ENCODE measurements at regions not wholly inside any gene's neighbourhood (a gene's known extent, or its start where the extent isn't known, plus 50 kb on each side); places are given as distances from the start of the nearest gene placed in this dataset.

DNA sequence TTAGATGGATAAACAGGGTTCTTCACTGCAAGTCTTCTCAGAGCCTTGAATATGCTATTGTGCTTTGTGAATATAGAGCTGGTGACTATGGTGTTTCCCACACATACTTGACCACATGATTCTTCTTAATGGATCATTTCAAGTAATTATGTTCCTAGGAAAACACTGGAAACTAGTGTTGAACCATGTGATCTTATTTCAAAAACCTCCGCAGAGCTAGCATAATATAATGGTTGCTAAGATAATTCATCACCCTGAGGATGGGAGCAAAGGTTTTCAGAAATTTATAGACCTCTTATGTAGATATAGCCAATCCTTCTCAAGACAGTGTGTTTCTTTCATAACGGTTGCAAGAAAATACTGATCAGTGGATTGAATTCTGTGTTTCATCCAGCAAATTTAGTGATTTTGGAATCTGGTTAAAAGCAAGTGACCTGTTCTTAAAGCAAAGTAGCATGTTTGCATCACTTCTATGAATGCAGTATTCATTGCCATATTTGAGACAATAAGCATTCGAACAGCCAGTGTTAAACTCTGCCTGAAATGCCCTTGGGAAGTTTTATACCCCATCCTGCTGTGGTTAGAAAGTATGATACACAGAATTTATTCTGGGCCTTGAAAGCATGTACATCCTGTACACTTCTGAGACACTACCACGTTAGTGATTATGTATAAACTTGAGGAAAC lies 341.0 kb upstream of the E2F7 start:
- no peak for DNase-seq (ENCODE audit: low read depth)

DNA sequence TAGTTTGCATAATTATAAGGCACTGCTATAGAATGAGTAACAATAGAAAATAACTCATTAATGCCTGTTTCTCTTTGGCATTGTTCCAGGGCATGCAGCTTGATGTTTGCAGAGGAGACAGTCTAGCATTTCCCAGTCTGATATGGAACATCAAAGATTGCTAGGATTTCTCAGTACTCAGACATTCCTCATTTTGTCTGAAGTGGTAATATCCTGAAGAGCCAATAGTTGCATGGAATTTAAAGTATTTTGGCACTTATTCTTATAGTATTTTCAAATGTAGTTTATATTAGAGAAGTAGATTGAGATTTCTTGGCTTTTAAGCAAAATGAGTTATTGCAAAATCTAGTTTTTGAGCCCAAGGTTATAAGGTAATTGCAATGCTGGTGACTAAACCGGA lies 337.3 kb upstream of the E2F7 start:
- DNase-seq (ENCODE audit: low read depth), result peak; percentile 25

DNA sequence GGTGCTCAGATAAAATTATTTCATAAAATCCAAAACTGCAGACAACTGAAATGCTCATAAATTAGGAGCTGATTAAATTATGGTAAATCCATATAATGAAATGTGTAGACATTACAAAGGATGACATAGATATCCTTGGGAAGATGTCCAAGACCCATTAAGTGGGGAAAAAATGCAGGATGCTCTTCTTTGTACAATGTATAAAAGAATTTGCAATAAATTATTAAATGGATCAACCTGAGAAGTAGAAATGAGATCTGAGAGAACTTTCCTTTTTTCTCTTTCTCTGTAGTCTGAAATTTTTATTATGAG lies 336.4 kb upstream of the E2F7 start:
- no peak for DNase-seq (ENCODE audit: low read depth)

DNA sequence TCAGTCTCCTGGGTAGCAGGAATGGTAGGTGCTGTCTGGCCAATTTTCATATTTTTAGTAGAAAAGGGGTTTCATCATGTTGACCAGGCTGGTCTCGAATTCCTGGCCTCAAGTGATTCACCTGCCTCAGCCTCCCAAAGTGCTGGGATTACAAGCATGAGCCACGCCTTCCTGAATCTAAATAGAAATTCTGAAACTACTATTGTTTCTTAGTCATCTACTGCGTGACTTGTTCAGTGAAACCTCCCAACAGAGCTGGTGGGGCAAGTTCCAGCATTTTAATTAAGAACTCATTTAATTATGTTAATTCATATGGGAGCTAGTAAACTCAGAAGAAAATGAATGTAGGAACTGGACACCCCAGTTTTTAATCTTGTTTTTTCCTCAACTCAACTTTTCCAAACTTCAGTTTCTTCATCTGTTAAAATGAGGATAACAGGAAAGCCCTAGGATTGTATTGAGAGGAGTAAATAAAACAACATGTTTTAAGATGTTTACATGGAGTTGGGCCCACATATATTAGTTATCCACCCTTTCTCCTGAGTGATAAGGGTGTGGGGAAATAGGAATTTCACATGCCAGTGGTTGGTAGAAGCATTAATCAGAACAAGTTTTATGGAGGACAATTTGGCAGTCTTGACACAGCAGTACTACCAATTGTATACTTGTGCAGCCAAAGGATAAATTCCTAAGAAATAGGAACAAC lies 335.8 kb upstream of the E2F7 start:
- no peak for DNase-seq (ENCODE audit: low read depth)

DNA sequence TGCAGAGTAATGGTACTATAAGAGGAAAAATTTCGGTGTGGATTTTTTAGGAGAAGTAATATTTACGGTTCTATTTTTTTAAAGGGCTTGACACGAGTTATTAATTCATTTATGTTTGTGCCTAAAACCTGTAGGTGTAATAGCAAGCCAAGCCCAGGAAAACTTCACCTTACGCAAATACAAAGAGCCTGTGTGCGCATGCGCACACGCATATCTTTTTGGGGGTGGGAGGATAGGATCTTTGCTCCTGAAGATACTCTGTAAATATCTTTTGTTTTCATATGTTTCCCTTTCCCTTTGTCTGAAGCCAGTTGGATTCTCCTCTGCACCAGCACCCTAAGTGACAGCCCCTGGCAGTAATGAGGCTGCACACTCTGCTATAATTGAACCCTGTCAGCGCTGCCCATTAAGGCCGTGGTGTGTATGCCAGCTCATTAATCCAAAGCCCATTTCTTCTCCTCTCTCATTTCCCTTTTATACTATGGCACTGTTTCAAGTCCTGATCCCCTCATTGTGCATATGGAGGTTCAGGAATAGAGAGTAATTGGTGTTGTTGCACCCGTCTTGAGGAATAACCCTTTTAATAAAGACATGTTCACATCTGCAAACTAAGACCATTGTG lies 327.2 kb upstream of the E2F7 start:
- no peak for DNase-seq (ENCODE audit: low read depth)

DNA sequence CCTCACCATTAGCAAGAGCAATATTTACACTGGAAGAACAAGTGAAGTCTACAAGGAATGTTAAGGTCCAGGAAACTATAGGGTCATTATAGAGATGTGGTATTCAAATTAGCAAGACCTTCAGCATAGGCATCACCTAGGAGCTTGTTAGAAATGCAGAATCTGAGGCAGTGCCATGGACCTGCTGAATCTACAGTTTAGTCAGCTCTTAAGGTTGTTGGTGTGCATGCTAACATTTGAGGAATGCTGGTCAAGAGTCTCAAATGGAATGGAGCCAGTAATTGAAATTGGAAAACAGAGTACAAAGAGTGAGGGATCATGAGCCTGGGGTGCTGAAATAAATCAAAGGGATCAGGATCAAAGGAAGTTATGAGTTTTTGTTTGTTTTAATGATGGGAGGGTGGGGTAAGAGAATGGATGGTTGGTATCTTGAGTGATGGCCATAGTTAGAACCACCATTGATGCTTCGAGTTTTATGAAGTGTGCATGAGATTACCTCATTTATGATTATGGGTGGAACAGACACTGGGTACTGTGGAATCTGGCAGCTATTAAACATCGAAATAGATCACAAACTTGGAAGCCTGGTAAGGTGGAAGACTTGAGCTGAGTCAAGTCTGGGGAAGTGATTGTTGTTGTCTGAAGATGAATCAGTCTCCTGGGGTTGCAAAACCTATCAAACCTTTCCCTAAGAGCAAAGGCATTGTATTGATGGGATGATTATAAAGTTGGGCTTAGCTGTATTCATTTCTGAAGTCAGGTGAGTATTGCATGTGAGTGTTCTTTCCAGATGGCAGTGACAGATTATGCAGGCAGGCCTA lies 323.3 kb upstream of the E2F7 start:
- DNase-seq (ENCODE audit: low read depth), result no peak

DNA sequence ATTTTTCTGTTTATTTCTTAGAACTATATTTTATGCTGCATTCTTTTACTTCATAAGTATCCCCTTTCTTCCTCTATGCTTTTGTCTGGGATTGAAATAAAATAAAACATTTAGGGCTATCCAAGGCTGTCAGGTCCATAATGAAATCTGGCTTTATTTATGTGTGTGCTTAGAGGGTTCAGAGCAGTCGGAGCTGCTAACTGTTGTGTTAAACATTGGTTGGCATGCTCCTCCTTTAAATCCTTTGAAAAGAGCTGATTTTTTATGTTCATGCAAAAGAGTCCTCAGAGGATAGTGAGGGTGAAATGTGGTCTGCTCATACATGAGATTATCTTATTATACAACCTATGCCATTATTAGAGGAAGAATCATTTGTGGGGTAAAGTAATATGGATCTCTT lies 322.3 kb upstream of the E2F7 start:
- no peak for DNase-seq (ENCODE audit: low read depth)

DNA sequence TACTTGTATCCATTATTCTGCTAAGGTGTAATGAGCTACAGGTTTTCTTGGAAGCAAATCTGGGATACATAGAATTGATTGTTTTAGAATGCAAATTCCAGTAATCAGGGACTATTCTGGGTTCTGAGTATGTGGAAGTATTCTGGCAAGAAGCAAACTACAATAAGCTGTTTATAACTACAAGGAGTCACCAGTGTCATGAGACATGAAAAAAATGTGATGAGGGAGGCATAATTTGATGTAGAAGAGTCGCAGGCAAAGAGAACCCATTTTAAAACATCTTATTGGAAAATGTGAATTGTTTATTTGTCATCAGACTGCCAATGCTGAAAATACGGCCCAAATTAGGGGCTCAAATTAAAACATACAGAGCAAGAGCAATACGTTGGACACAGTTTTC lies 321.8 kb upstream of the E2F7 start:
- no peak for DNase-seq (ENCODE audit: low read depth)

DNA sequence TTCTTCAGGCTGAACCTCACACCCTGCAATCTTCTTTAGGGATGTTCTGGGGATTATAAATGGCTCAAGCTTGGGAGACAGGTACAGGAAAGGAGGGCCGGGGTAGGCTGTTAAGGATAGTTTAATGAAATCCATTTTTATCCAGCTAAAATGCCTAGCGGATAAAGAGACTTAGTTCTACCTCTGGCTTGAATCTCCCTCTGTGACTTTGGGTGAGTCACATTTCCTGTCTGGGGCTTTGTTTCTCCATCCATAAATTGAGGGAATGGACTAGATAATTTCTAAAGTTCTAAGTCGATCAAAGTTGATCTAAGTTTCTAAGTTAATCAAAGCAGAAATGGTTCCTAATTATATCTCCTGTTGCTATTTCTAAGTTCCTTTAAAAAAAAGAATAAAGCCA lies 319.6 kb upstream of the E2F7 start:
- no peak for DNase-seq (ENCODE audit: low read depth)

DNA sequence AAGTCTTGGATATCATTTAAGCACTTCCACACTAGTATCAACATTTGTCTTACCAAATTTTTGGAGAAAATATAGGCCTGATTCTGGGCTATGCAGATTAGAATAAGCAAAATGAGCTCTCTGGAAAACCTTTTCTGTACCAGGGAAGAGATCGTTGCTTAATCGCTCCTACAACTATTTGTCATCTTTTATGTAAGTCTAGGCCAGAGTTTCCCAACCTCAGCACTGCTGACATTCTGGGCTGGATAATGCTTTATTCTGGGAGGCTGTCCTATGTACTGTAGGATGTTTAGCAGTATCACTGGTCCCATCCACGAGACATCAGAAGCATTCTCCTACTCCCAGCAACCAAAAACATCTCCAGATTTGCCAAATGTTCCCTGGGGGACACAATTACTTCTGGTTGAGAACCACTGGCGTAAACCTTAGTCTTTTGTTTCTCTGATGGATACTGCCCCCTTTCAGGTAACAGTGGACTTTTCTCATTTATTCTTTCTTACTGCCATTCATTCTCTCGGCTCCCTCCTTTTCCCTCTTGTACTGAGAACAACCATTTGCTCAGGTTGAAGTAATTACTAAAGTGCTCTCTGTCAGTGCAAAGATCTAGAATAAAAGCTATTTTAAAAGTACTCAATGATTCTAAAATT lies 316.9 kb upstream of the E2F7 start:
- DNase-seq (ENCODE audit: low read depth), result peak; percentile 64

DNA sequence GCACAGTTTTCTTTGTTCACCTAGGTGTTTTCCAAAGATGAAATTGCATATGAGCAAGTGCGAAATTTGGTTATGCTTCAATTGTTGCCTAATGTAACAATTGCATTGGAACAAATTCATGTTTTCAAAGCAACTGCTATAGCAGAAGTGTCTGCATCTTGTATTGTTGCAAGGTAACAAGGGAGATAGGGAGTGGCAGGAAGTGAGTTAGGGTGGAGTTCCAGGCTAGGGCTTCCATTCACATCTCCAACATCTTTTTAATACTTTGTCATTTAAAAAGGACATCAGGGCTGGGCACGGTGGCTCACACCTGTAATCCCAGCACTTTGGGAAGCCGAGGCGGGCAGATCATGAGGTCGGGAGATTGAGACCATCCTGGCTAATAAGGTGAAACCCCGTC lies 312.3 kb upstream of the E2F7 start:
- DNase-seq (ENCODE audit: low read depth), result no peak

DNA sequence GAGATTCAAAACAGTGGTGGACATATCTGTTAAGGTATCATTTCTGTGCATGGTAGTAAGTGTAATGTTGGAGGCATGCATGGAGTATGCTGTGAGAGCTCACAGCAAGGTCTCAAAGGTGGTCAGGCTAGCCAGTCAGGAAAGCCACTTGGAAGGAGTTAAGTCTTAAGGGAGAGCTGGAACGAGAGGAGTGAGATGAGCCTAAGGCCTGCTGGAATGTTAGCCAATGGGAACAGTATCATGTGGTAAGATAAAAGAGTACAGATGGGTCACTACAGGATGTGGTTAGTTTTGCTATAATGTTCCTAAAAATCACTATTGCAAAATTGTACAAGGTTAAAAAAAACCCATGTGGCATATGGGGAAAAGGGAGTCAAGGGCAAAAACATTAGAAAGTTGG lies 311.7 kb upstream of the E2F7 start:
- DNase-seq (ENCODE audit: low read depth), result peak; percentile 83

DNA sequence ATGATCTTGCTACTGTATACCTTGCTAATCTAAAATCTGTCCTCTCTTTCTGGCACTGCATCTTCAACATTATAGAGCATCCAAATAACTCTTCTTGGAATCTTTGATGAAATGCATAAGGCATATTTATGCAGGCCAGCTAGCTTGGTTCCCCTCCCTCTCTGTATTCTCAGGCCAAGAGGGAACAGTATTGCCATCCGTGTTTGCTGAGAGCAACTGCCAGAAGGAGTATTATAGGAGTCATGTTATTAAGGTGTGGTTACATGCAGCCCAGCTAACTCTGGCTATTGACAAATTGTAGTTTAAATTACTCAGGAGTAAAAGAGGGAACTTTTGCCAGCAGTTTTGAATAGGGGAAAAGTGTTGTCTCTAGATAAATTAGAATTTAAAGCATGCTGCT lies 309.3 kb upstream of the E2F7 start:
- no peak for DNase-seq (ENCODE audit: low read depth)

DNA sequence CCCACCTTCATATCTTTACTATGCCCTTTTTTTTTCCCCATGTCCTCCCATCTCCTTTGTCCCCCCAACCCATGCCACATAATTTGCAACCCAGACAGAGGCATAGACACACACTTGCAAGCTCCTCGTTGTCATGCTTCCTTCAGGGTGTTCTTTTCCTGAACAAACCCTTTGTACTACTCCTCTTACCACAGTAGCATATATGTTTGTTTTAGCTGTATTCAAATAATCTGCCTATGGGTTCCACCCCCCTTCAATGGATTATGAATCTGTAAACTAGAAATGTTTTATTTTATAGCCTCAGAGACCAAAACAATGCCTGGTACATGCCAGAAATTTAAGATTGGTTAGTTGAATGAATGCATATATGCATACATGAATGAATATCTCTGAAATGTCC lies 307.1 kb upstream of the E2F7 start:
- DNase-seq (ENCODE audit: low read depth), result no peak

DNA sequence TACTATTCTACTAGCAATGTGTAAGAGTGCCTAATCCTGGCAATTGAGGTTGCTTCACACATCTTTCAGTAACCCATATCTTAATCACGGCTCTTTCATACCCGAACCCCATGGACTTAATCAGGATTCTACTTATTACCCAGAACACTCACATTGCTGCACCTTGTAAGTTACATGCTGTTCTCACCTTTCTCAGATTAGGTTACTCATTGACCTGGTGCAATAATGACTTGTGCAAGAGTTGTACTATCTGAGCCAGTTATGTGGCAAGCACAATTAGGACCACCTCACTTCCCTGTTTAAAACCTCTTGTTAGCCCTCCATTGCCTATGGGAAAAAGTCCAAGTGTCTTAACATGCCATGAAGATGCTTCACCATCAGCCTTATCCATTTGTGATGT lies 306.7 kb upstream of the E2F7 start:
- DNase-seq (ENCODE audit: low read depth), result peak; percentile 38

DNA sequence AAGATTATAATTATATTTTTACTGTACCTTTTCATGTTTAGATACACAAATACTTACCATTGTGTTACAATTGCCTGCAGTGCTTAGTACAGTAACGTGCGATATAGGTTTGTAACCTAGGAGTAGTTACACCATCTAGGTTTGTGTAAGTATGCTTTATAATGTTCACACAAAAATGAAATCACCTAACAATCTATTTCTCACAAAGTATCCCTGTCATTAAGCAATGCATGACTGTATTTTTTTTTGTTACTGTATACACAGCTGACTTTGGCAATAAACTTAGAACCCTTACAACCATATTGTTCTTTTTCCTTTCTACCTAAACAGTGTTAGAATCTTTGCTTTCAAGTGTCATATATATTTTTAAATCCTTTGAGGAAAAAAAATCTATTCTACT lies 303.0 kb upstream of the E2F7 start:
- no peak for DNase-seq (ENCODE audit: low read depth)

DNA sequence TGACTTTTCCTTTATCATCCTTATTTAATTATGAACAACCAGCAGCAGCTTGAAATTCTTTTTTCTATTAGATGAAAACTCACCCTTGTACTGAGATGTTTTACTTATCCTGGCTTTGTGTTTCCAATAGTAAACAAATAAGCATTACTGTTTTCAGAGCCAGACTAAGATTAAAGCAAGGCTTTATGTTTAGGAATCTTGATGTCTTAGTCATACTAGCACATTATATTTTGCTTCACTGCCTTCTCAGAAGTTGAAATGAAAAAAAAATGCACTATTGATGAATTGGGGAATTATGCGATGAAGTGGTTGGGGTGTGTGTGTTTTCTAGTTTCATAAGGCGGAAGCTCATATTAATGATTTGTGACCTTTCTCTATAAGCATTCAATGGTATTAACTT lies 301.2 kb upstream of the E2F7 start:
- DNase-seq (ENCODE audit: low read depth), result no peak

DNA sequence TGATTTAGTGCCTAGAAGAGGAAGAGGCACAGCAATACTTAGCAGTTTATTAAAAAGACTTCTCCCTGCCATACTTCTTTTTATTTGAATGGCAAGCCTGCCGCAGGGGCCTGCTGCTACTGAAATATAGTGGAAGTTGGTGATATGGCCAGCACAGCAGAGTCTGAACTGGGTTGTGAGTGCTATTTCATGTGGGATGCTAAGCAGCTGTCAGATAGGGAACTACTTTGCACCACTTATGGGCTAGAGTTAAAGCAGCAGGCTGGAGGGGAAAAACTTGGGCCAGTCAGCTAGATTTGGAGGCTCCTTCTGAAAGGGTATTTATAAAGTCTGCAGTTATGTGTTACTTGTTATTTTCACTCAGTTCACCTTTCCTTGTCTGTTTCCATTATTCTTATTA lies 299.0 kb upstream of the E2F7 start:
- no peak for DNase-seq (ENCODE audit: low read depth)

DNA sequence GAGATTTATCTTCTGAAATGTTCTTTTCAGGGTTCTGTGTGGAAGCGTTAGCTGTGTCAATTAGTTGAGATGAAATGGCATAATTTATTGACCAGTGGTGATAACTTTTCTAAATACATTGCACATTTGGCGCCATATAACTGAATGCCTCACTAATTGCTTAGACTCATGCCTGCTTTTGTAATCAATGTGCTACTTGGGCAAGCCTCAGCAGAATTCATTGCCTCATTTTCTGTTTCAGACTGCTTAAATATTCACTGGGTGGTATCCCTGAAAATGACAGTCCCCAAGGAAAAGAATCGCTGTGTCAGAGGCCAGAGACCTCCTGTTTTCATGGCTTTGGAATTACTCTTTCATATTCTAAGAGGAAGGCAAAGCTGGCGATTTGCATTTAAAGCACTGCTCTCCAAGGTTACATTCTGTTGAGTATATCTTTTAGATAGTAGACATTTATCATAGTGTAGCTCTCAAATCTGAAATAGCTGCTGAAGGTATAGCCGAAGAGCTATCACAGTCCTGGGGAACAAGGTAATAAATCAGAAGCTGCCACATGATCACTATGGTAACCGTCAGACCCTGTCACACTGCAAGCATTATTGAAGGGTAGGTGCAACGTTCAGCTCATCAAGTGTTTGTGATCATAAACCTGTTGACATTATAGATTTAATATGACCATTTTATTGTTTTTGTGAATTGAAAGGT lies 297.3 kb upstream of the E2F7 start:
- no peak for DNase-seq (ENCODE audit: low read depth)

DNA sequence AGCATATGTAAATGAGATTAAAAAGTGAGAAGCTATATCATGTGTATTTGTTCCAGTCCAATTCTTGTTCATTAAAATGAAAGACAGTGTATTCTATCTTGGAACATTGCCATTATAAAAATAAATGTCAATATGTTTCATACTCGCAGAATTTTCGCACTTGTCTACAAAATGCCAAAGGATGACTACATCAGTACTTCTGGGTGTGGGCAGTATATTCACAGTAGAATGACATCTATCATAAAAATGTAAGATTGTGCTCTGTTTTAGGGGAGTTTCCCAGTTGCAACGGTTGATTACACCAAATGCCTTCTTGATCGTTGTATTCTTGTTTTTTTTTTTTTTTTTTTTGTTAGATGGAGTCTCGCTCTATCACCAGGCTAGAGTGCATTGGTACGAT lies 292.3 kb upstream of the E2F7 start:
- no peak for DNase-seq (ENCODE audit: low read depth)

DNA sequence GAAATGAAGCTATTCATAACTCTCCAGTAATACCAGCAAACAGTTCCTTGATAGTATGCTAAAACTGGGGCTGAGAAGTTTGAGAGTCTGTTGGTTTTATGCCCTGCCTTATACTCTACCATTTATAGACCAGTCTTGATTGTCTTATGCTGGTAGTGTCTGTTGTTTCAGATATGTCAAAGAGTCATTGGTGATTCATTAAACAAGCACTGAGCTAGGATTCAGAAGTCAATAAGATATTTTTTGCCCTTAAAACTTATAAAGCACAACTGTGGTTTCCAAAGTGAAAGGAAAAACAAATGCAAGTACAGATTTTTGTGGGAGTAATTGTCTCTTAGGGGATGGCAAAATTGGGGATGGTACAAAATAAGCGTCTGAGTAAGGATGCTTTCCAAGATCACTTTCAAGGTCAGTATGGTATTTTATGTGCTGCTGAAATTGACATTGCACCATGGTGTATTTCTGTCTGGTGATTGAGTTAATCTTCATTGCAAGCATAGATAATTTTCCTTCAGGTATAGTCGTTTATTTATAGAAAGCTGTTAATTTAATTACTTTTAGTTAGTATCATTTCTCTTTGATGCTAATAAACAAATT lies 289.5 kb upstream of the E2F7 start:
- DNase-seq (ENCODE audit: low read depth), result no peak

Data from amniotic epithelial cell (primary cell).